SU-DHL-6 (cell line): ENCODE measurements at regions not wholly inside any gene's neighbourhood (a gene's known extent, or its start where the extent isn't known, plus 50 kb on each side); places are given as distances from the start of the nearest gene placed in this dataset.

Experiments used
- CTCF ChIP-seq: fragments of 200-600 bp; sonication (generic); IDR thresholded peaks from one replicate; pipeline ENCODE4 v1.5.1; 2017; ENCODE audit warnings: antibody characterized with exemption, mild to moderate bottlenecking, low read length, moderate library complexity; ENCODE audit not compliant: insufficient read depth, poor library complexity, severe bottlenecking
- EZH2phosphoT487 ChIP-seq: fragments of 200-600 bp; sonication (generic), shearing (Covaris generic); conservative IDR thresholded peaks from 2 replicates; pipeline ENCODE4 v1.6.1; 2018; ENCODE audit warnings: mild to moderate bottlenecking, antibody characterized with exemption, low read length, moderate library complexity, mixed read lengths

- TF ChIP-seq CTCF (no peak), EZH2phosphoT487 (no peak)
Measured at GRCh38 chr15:23806980-23807379, 119.9 kb upstream of the NDN start.
